ENCODE measurements at regions not wholly inside any gene's neighbourhood (a gene's known extent, or its start where the extent isn't known, plus 50 kb on each side); places are given as distances from the start of the nearest gene placed in this dataset.

DNA sequence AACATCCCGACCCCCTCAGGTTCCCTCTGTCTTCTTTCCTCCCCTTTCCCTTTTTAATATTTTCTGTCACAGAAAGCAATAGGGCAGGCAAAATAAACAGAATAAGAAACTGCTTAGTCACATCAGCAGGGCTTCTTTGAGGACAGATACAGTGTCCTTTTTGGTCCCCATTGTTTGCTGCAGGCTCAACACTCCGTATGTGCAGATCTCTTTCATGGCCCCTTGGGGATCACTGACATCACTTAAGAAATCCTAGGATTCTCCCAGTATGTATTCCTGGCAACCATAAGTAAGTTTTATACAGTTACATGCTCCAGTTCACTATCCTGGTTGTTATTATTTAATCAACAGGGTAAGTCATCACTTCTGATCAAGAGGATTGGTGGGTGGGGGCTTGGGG is 448.0 kb downstream of the NKX6-1 start:
- H3K4me3 ChIP-seq (ENCODE audit: low read length) = no peak overlapping the region
- peaks cover 2 to 4% of the 10 kb centered on the region in 2 donors for H3K9me3 Mint-ChIP-seq
- TF ChIP-seq, protein P1, sequence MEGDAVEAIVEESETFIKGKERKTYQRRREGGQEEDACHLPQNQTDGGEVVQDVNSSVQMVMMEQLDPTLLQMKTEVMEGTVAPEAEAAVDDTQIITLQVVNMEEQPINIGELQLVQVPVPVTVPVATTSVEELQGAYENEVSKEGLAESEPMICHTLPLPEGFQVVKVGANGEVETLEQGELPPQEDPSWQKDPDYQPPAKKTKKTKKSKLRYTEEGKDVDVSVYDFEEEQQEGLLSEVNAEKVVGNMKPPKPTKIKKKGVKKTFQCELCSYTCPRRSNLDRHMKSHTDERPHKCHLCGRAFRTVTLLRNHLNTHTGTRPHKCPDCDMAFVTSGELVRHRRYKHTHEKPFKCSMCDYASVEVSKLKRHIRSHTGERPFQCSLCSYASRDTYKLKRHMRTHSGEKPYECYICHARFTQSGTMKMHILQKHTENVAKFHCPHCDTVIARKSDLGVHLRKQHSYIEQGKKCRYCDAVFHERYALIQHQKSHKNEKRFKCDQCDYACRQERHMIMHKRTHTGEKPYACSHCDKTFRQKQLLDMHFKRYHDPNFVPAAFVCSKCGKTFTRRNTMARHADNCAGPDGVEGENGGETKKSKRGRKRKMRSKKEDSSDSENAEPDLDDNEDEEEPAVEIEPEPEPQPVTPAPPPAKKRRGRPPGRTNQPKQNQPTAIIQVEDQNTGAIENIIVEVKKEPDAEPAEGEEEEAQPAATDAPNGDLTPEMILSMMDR (IDR thresholded peaks at IDR 0.05) = no peak
- WGBS (ENCODE audit: insufficient coverage) = 68% methylated on average over 2 of the region's 2 CpGs
- no peaks in the 10 kb centered on the region for H3K4me1 ChIP-seq (ENCODE audit: control insufficient read depth, insufficient read depth, low read length)
- ATAC-seq (no peak), DNase-seq (no peak)
- intact Hi-C loops (cut with micrococcal nuclease) = no loop called here
- H3K4me3 Mint-ChIP-seq = no peak overlapping the region
- no peaks in the 10 kb centered on the region for H3K36me3 ChIP-seq (ENCODE audit: control insufficient read depth, insufficient read depth, low read length)
- H3K27ac ChIP-seq (ENCODE audit: low read length) = no peak overlapping the region
- H3K27me3 ChIP-seq (ENCODE audit: control insufficient read depth, insufficient read depth, low read length) = no peaks in the 10 kb centered on the region
- H3K27ac Mint-ChIP-seq = no peak overlapping the region
- no peaks in the 10 kb centered on the region for H3K27me3 Mint-ChIP-seq (ENCODE audit: low read depth in 2 of 2)
- H3K36me3 Mint-ChIP-seq = no peaks in the 10 kb centered on the region
- no peaks in the 10 kb centered on the region for H3K9me3 ChIP-seq (ENCODE audit: control insufficient read depth, insufficient read depth, low read length)
- H3K4me1 Mint-ChIP-seq = no peaks in the 10 kb centered on the region

DNA sequence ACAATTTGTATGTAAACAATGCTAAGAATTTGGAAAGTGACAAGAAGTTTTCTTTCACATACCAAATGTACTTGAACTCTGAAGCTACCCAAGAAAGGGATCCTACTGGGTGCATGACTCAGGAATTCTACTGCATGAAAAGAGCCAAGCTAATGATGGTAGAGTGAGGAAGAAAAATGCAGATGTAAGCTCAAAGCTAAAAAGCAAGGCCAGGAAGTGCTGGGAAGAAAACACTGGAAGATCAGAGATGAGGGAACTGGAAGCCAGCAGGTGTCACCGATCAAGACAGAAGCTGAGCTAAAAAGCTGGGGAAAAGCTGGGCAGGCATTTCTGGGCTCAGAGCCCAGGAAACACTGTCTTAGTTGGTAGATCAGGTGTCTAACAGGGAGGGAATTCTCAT is 449.1 kb downstream of the NKX6-1 start:
- H3K9me3 Mint-ChIP-seq = peaks cover 0 to 2% of the 10 kb centered on the region in 2 donors
- DNase-seq (no peak), ATAC-seq (no peak)
- Histone ChIP-seq H3K36me3 (ENCODE audit: control insufficient read depth, insufficient read depth, low read length) (no peaks in the 10 kb centered on the region), H3K9me3 (ENCODE audit: control insufficient read depth, insufficient read depth, low read length) (no peaks in the 10 kb centered on the region), H3K27ac (ENCODE audit: low read length) (no peak overlapping the region), H3K4me1 (ENCODE audit: control insufficient read depth, insufficient read depth, low read length) (no peaks in the 10 kb centered on the region), H3K4me3 (ENCODE audit: low read length) (no peak overlapping the region), H3K27me3 (ENCODE audit: control insufficient read depth, insufficient read depth, low read length) (no peaks in the 10 kb centered on the region)
- TF ChIP-seq, protein P1 (IDR thresholded peaks at IDR 0.05) = no peak
- intact Hi-C loops (cut with micrococcal nuclease) = no loop called here
- no peaks in the 10 kb centered on the region for H3K4me1 Mint-ChIP-seq
- 21% methylated on average over 1 of the region's 1 CpG for WGBS (ENCODE audit: insufficient coverage)
- no peaks in the 10 kb centered on the region for H3K27me3 Mint-ChIP-seq (ENCODE audit: low read depth in 2 of 2)
- no peak overlapping the region for H3K27ac Mint-ChIP-seq
- no peaks in the 10 kb centered on the region for H3K36me3 Mint-ChIP-seq
- H3K4me3 Mint-ChIP-seq = no peak overlapping the region

GRCh38 chr4:84046551-84046950 is 452.5 kb downstream of the NKX6-1 start:
- Mint-ChIP-seq H3K9me3 (peaks cover 0 to 2% of the 10 kb centered on the region in 2 donors), H3K4me3 (no peak overlapping the region), H3K27me3 (ENCODE audit: low read depth in 2 of 2) (no peaks in the 10 kb centered on the region), H3K4me1 (no peaks in the 10 kb centered on the region), H3K36me3 (no peaks in the 10 kb centered on the region), H3K27ac (no peak overlapping the region)
- Histone ChIP-seq H3K4me3 (ENCODE audit: low read length) (no peak overlapping the region), H3K9me3 (ENCODE audit: control insufficient read depth, insufficient read depth, low read length) (no peaks in the 10 kb centered on the region), H3K27me3 (ENCODE audit: control insufficient read depth, insufficient read depth, low read length) (no peaks in the 10 kb centered on the region), H3K4me1 (ENCODE audit: control insufficient read depth, insufficient read depth, low read length) (no peaks in the 10 kb centered on the region), H3K36me3 (ENCODE audit: control insufficient read depth, insufficient read depth, low read length) (no peaks in the 10 kb centered on the region), H3K27ac (ENCODE audit: low read length) (no peak overlapping the region)
- no peak for DNase-seq
- TF ChIP-seq, protein P1 (IDR thresholded peaks at IDR 0.05) = no peak
- 80% methylated on average over 1 of the region's 5 CpGs for WGBS (ENCODE audit: insufficient coverage)
- intact Hi-C loops (cut with micrococcal nuclease) = no loop called here
- no peak for ATAC-seq

GRCh38 chr4:84041426-84041825 is 457.7 kb downstream of the NKX6-1 start:
- peaks cover 0 to 2% of the 10 kb centered on the region in 2 donors for H3K9me3 Mint-ChIP-seq
- 71% methylated on average over 2 of the region's 3 CpGs for WGBS (ENCODE audit: insufficient coverage)

More at GRCh38 chr4:84041426-84041825, 457.7 kb downstream of the NKX6-1 start:
- no peak overlapping the region for H3K4me3 Mint-ChIP-seq
- no peaks in the 10 kb centered on the region for H3K36me3 Mint-ChIP-seq
- H3K27me3 Mint-ChIP-seq (ENCODE audit: low read depth in 2 of 2) = no peaks in the 10 kb centered on the region
- intact Hi-C loops (cut with micrococcal nuclease) = no loop called here
- DNase-seq = no peak
- no peak overlapping the region for H3K4me3 ChIP-seq (ENCODE audit: low read length)
- no peak for ATAC-seq
- H3K9me3 ChIP-seq (ENCODE audit: control insufficient read depth, insufficient read depth, low read length) = no peaks in the 10 kb centered on the region
- no peaks in the 10 kb centered on the region for H3K27me3 ChIP-seq (ENCODE audit: control insufficient read depth, insufficient read depth, low read length)
- H3K27ac ChIP-seq (ENCODE audit: low read length) = no peak overlapping the region
- TF ChIP-seq, protein P1 (IDR thresholded peaks at IDR 0.05) = no peak
- H3K27ac Mint-ChIP-seq = no peak overlapping the region
- H3K36me3 ChIP-seq (ENCODE audit: control insufficient read depth, insufficient read depth, low read length) = no peaks in the 10 kb centered on the region
- H3K4me1 ChIP-seq (ENCODE audit: control insufficient read depth, insufficient read depth, low read length) = no peaks in the 10 kb centered on the region
- H3K4me1 Mint-ChIP-seq = no peaks in the 10 kb centered on the region
